ENCODE measurements at regions not wholly inside any gene's neighbourhood (a gene's known extent, or its start where the extent isn't known, plus 50 kb on each side); places are given as distances from the start of the nearest gene placed in this dataset.

- no peaks in the 10 kb centered on the region for H4K20me1 ChIP-seq (replicated peaks; ENCODE audit: control insufficient read depth, extremely low read depth, insufficient read depth, low read length)
- H3K27ac ChIP-seq (ENCODE audit: insufficient read depth, low read depth, low read length): peak overlapping the region; percentile 73
- TSS peak; percentile 8 for BruUV-seq (replicated peaks)
- H3K4me2 ChIP-seq (ENCODE audit: insufficient read depth, low read length): peak overlapping the region; percentile 92
- intact Hi-C loops (cut with micrococcal nuclease): loop anchor here (1.0 to 2.0 kb wide), 2 partner anchors 19 to 21 kb away; no protein-coding TSS in a partner anchor
- dilution Hi-C loops (cut with MboI; ENCODE audit: extremely low pct_ligation_motif_present, low sequenced_read_pairs): no loop called here
- H3K27me3 ChIP-seq (ENCODE audit: control insufficient read depth in 2 of 2, insufficient read depth in 2 of 2, low read length in 2 of 2): no peaks in the 10 kb centered on the region
- H3K4me1 ChIP-seq (ENCODE audit: control insufficient read depth, extremely low read depth, insufficient read depth, low read length): peaks cover 19% of the 10 kb centered on the region
- POLR2A ChIA-PET: no interaction called here
- H3K36me3 ChIP-seq (ENCODE audit: control insufficient read depth in 2 of 2, extremely low read depth in 1 of 2, insufficient read depth in 2 of 2, low read length in 2 of 2): no peaks in the 10 kb centered on the region
- H3K9me1 ChIP-seq (replicated peaks; ENCODE audit: control insufficient read depth, extremely low read depth, insufficient read depth, low read length): no peaks in the 10 kb centered on the region
- peaks cover 4% of the 10 kb centered on the region for H3K79me2 ChIP-seq (ENCODE audit: control insufficient read depth, insufficient read depth, low read length)
- TF ChIP-seq CTCF (IDR thresholded peaks at IDR 0.05; ENCODE audit: extremely low read depth in 1 of 2, insufficient read depth in 1 of 2, low read depth in 1 of 2, low read length in 2 of 2) (no peak), POLR2AphosphoS5 (IDR thresholded peaks at IDR 0.05; ENCODE audit: insufficient read depth, low read depth, low read length) (no peak), MAX (IDR thresholded peaks at IDR 0.05; ENCODE audit: insufficient read depth, insufficient read length) (no peak), JUN (IDR thresholded peaks at IDR 0.05; ENCODE audit: borderline replicate concordance, insufficient read depth, insufficient read length, low read depth) (no peak), MYC (IDR thresholded peaks at IDR 0.05; ENCODE audit: low read depth, low read length) (no peak), EZH2 (IDR thresholded peaks at IDR 0.05; ENCODE audit: borderline replicate concordance, low read depth, low read length, severe bottlenecking) (no peak), GATA2 (IDR thresholded peaks at IDR 0.05; ENCODE audit: insufficient read depth, insufficient read length, low read depth, low read length) (no peak), POLR2A (IDR thresholded peaks at IDR 0.05; ENCODE audit: low read depth, low read length) (no peak), FOS (IDR thresholded peaks at IDR 0.05; ENCODE audit: borderline replicate concordance, insufficient read depth, low read length) (no peak)
- H3K9me3 ChIP-seq (replicated peaks; ENCODE audit: control insufficient read depth, insufficient read depth, low read length): no peaks in the 10 kb centered on the region
- no peak for DNase-seq (ENCODE audit: low read depth, low spot score)
- FAIRE-seq: peak; percentile 81
- CTCF ChIA-PET: interaction anchor here (0.7 to 3.7 kb wide), 10 partner anchors 10 to 100 kb away, joined by 3 to 21 read pairs (median 4); no protein-coding TSS in a partner anchor
- peak overlapping the region in 1 of 3 experiments; percentile 54 for H3K4me3 ChIP-seq (replicated peaks in 1 of 3; ENCODE audit: insufficient read depth in 1 of 3, low read depth in 1 of 3, low read length in 3 of 3)
- H2AFZ ChIP-seq (ENCODE audit: low read depth, low read length): no peak overlapping the region
- no peak overlapping the region for H3K9ac ChIP-seq (replicated peaks; ENCODE audit: extremely low read depth, insufficient read depth, low read length)
Measured at GRCh38 chr19:46955813-46956371, 63.7 kb upstream of the NPAS1 start.
